Tibial artery (tissue), 4 donors: ENCODE measurements at regions not wholly inside any gene's neighbourhood (a gene's known extent, or its start where the extent isn't known, plus 50 kb on each side); places are given as distances from the start of the nearest gene placed in this dataset.

ENCODE experiments used
- DNase-seq, 2 donors: peaks; one replicate each; pipeline ENCODE4 v3.0.0-alpha.2; 2019
- H3K27ac ChIP-seq, 2 donors: fragments of 200-600 bp; sonication (generic) in 1 of 2; 1 replicate in 1 of 2; 2 replicates in 1 of 2; pipeline ENCODE4 v1.5.1; 2018 to 2019; ENCODE audit warnings: mild to moderate bottlenecking in 1 of 2
- H3K27me3 ChIP-seq, 2 donors: fragments of 200-600 bp; sonication (generic) in 1 of 2; one replicate each; pipeline versions ENCODE4 v1.5.1 to v1.6.0; 2016 to 2019
- H3K36me3 ChIP-seq, 3 donors: fragments of 200-600 bp; sonication (generic) in 2 of 3; one replicate each; pipeline ENCODE4 v1.5.1; 2016 to 2019; ENCODE audit warnings: mild to moderate bottlenecking in 2 of 3
- H3K4me1 ChIP-seq, 4 donors: fragments of 200-600 bp; sonication (generic) in 2 of 4; 1 replicate in 3 of 4; 2 replicates in 1 of 4; pipeline ENCODE4 v1.5.1; 2016 to 2019
- H3K4me3 ChIP-seq, 2 donors: fragments of 200-600 bp; sonication (generic) in 1 of 2; 1 replicate in 1 of 2; 2 replicates in 1 of 2; pipeline ENCODE4 v1.5.1; 2018 to 2019; ENCODE audit warnings: mild to moderate bottlenecking in 2 of 2
- H3K9me3 ChIP-seq, 3 donors: fragments of 200-600 bp; sonication (generic) in 1 of 3; one replicate each; pipeline ENCODE4 v1.5.1; 2016 to 2019
- CTCF ChIP-seq, 2 experiments: fragments of 200-600 bp in 1 of 2; fragments of 450-650 bp in 1 of 2; IDR thresholded peaks; one replicate each; pipeline ENCODE4 v1.5.1; 2017 to 2019; ENCODE audit warnings: antibody characterized with exemption in 2 of 2, mild to moderate bottlenecking in 1 of 2, moderate library complexity in 1 of 2
- intact Hi-C: fragments of 100-400 bp; cut with DNase I; formaldehyde crosslinking; loops from one replicate; pipeline ENCODE4 v1.15.0; 2023; ENCODE audit warnings: low total_unique reads

GRCh38 chr2:65727816-65728215 is 295.4 kb upstream of the SPRED2 start:
- intact Hi-C loops, result no loop called here
- no peaks in the 10 kb centered on the region for H3K27me3 ChIP-seq
- no peak overlapping the region for H3K27ac ChIP-seq
- no peaks in the 10 kb centered on the region for H3K4me1 ChIP-seq
- no peak for DNase-seq
- no peaks in the 10 kb centered on the region for H3K36me3 ChIP-seq
- no peak overlapping the region for H3K4me3 ChIP-seq
- H3K9me3 ChIP-seq, result peaks cover 0 to 6% (median 5%) of the 10 kb centered on the region in 3 donors
- TF ChIP-seq CTCF (IDR thresholded peaks at IDR 0.05), result no peak

GRCh38 chr2:65727381-65727780 is 295.0 kb upstream of the SPRED2 start:
- H3K4me3 ChIP-seq, result no peak overlapping the region
- peaks cover 0 to 6% (median 5%) of the 10 kb centered on the region in 3 donors for H3K9me3 ChIP-seq
- no peaks in the 10 kb centered on the region for H3K36me3 ChIP-seq
- H3K27ac ChIP-seq, result no peak overlapping the region
- intact Hi-C loops, result no loop called here
- H3K4me1 ChIP-seq, result no peaks in the 10 kb centered on the region
- no peak for DNase-seq
- TF ChIP-seq CTCF (IDR thresholded peaks at IDR 0.05), result no peak
- no peaks in the 10 kb centered on the region for H3K27me3 ChIP-seq

GRCh38 chr2:65724752-65725151 is 292.4 kb upstream of the SPRED2 start:
- Histone ChIP-seq H3K9me3 (peaks cover 0 to 6% (median 5%) of the 10 kb centered on the region in 3 donors), H3K27me3 (no peaks in the 10 kb centered on the region), H3K36me3 (no peaks in the 10 kb centered on the region), H3K4me1 (no peaks in the 10 kb centered on the region), H3K4me3 (no peak overlapping the region), H3K27ac (no peak overlapping the region)
- no peak for DNase-seq
- intact Hi-C loops, result no loop called here
- TF ChIP-seq CTCF (IDR thresholded peaks at IDR 0.05), result no peak

GRCh38 chr2:65724336-65724735 is 291.9 kb upstream of the SPRED2 start:
- H3K36me3 ChIP-seq, result no peaks in the 10 kb centered on the region
- H3K4me3 ChIP-seq, result no peak overlapping the region
- H3K4me1 ChIP-seq, result no peaks in the 10 kb centered on the region
- DNase-seq, result no peak
- no peak overlapping the region for H3K27ac ChIP-seq
- intact Hi-C loops, result no loop called here
- TF ChIP-seq CTCF (IDR thresholded peaks at IDR 0.05), result no peak
- peaks cover 0 to 6% (median 5%) of the 10 kb centered on the region in 3 donors for H3K9me3 ChIP-seq
- H3K27me3 ChIP-seq, result no peaks in the 10 kb centered on the region

GRCh38 chr2:65722028-65722778 is 289.8 kb upstream of the SPRED2 start:
- Histone ChIP-seq H3K4me3 (no peak overlapping the region), H3K27me3 (no peaks in the 10 kb centered on the region), H3K36me3 (no peaks in the 10 kb centered on the region), H3K27ac (no peak overlapping the region), H3K4me1 (no peaks in the 10 kb centered on the region), H3K9me3 (peaks cover 0 to 6% (median 5%) of the 10 kb centered on the region in 3 donors)
- peak in 1 of 2 donors; percentile 27 for DNase-seq
- intact Hi-C loops, result no loop called here
- peak in 1 of 2 experiments; percentile 20 for TF ChIP-seq CTCF (IDR thresholded peaks at IDR 0.05)
